Fibroblast of gingiva (primary cell): ENCODE measurements at regions not wholly inside any gene's neighbourhood (a gene's known extent, or its start where the extent isn't known, plus 50 kb on each side); places are given as distances from the start of the nearest gene placed in this dataset.

Experiments
- DNase-seq: peaks from one replicate; pipeline ENCODE4 v3.0.0-alpha.2; 2011; ENCODE audit warnings: low read depth

- DNase-seq: peak; percentile 97
Measured at GRCh38 chr14:50038398-50039119, 77.8 kb downstream of the VCPKMT start.

GRCh38 chr14:50039120-50039517 is 77.3 kb downstream of the VCPKMT start:
- no peak for DNase-seq

DNA sequence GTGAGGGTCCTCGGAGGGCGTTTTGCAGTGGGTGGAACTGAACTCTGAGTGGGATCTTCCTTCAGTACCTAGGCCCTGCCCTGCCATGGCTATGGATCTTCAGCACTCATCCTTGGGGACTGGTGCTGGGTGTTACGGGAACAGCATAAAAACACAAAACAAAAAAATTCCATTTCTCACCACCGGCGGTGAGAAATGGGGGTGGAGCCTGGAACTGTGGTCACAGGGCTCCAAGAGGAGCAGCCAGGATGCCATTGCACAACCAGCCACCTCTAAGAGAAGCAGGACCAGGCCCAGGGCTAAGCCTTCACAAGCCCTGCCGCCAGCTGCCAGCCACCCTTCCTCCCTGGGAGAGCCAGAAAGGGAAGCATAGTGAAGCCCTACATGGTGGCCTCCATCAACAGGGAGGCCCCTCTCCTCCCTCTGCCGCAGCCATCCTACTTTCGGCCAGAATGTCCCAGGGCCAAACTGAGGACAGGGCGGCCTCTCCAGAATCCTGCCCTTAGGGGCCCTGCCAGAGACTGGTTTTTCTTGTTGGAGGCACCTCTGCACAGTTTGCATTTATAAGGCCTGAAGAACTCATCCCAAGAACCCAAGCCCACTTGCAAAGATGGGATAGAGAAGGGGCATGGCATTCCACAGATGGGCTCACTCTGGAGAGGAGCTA is 76.5 kb downstream of the VCPKMT start:
- DNase-seq: peak; percentile 50

GRCh38 chr14:50040401-50040775 is 76.0 kb downstream of the VCPKMT start:
- peak; percentile 39 for DNase-seq

DNA sequence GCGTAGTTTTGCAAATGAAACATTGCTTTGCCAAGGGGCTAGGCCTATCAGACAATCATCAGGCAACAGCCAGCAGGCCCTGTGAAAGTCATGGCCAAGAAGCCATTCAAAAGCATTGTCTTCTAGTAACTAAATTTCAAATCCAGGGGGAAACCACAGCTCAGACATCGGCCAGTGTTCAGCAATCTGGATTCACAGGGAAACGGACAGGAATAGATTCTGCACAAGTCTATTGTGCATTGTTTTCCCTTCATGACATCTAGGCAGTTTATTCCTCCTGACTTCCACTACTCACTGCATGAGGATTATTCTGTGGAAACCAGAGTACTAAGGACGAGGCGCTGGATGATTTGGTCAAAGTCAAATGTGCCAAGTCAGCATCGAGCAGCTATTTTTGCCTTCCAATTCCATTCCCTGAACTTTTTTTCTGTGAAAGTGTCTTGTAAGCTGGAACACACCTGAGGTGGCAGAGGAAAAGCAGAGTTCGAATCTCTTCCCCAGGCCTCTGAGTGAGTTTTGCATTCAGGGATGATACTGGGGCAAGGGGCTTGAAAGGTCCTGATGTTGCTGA is 75.4 kb downstream of the VCPKMT start:
- DNase-seq: no peak

- DNase-seq: no peak
Measured at GRCh38 chr14:50041980-50042379, 74.4 kb downstream of the VCPKMT start.

- no peak for DNase-seq
Measured at GRCh38 chr14:50044042-50044651, 72.2 kb downstream of the VCPKMT start.

- peak; percentile 79 for DNase-seq
Measured at GRCh38 chr14:50045039-50045711, 71.2 kb downstream of the VCPKMT start.

- no peak for DNase-seq
Measured at GRCh38 chr14:50045837-50046236, 70.5 kb downstream of the VCPKMT start.

- DNase-seq: no peak
Measured at GRCh38 chr14:50047274-50047676, 69.1 kb downstream of the VCPKMT start.

GRCh38 chr14:50049093-50049492 is 67.3 kb downstream of the VCPKMT start:
- DNase-seq: no peak

DNA sequence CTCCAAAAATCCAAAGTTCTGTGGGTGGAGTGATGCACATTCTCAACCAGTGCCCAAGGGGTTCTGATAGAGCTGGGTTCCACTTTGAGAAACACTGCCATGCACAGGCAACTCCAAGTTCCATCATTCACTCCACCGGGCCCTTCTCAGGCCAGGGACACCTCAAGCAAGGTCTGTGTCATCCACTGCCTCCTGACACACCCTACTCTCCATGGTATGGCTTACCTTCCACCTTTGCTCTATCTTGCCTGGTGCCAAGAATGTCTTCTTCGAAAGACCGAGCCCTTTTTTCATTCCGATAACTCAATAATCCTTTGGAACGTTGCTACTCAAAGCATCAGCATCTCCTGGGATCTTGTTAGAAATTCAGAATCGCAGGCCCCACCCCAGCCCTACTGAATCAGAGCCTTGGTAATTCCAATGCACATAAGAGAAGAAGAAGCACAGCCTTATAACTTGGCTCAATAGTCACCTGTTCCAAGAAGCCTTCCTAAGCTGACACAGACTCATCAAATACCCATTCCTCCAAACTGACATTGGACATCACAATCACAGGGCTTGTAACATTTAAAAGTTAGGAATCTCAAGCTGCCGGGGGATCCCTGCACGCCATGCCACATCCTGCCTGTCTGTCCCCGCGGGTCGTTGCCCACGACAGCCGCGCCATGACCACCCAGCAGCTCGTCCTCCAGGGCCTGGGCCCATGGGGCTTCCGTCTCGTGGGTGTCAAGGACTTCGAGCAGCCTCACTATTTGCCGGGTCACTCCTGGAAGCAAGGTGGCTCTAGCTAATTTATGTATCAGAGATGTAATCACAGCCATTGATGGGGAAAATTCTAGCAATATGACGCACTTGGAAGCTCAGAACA is 66.4 kb downstream of the VCPKMT start:
- DNase-seq: no peak

GRCh38 chr14:50051106-50051505 is 65.3 kb downstream of the VCPKMT start:
- DNase-seq: no peak

DNA sequence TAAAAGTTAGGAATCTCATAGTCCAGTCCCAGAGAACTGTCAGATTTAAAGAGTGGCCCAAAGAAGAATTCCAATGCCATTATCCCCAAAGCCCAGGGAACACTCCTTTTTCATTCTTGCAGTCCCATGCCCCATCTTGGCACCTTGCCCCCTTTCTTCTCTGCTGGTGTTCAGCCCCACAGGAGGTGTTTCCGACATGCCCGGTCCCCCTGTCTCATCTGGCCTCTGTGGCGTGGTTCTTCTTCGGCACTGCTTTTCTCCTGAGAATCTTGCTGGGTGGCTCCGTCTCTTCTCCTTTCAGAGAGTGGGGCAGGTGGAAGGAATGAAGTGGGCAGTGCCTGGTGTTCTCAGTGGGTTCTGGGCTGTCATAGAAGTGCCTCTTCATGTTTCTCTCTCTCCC is 64.7 kb downstream of the VCPKMT start:
- DNase-seq: no peak

DNA sequence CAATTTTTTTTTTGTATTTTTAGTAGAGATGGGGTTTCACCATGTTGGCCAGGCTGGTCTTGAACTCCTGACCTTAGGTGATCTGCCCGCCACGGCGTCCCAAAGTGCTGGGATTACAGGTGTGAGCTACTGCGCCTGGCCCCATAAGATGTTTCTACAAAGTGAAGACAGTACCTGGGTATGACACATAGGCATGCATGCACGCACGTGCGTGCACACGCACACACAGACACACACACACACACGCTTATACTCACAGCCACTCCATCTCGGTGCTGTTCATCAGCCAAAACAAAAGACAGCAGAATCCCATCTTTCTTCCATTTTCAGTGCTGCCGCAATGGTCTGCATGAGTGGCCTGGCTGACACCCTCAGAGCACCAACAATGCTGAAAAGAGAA is 63.9 kb downstream of the VCPKMT start:
- DNase-seq: no peak

GRCh38 chr14:50053935-50054334 is 62.4 kb downstream of the VCPKMT start:
- DNase-seq: no peak

- no peak for DNase-seq
Measured at GRCh38 chr14:50055461-50056228, 60.7 kb downstream of the VCPKMT start.

- no peak for DNase-seq
Measured at GRCh38 chr14:50056435-50056834, 59.9 kb downstream of the VCPKMT start.

DNA sequence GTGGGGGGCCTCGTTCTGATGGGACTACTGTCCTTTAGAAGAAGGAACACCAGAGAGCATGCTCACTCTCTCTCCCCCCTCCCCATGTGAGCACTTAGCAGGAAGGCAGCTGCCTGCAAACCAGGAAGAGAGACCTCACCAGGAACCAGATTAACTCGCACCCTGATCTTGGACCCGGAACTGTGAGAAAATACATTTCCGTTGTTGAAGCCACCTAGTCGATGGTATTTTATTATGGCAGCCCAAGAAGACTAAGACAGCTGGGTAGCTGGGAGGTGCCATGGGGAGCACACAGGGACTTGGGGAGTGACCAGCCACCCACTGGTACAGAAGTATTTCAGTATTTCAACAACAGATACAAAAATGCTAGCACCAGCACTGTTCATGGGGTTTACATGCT is 59.0 kb downstream of the VCPKMT start:
- DNase-seq: no peak

GRCh38 chr14:50058113-50058512 is 58.3 kb downstream of the VCPKMT start:
- DNase-seq: no peak
